GM12878 (cell line): ENCODE measurements at regions not wholly inside any gene's neighbourhood (a gene's known extent, or its start where the extent isn't known, plus 50 kb on each side); places are given as distances from the start of the nearest gene placed in this dataset.

Source experiments
- ATAC-seq: fragments of 200-7000 bp; cut with Tn5 transposase; 3 replicates; pipeline ENCODE4 v1.9.1; 2020; ENCODE audit warnings: mild to moderate bottlenecking, moderate library complexity
- BruUV-seq: library from RNA; stranded (reverse); fragments of 400-500 nt; replicated peaks from 2 replicates; lab custom pipeline; 2021; lab: Mats Ljungman, UMichigan
- CTCF ChIA-PET: fragments of 300-600 bp; sonication (Branson Sonifier 250); formaldehyde crosslinking; extraction: SDS; loops from one replicate; lab custom pipeline; 2021; ENCODE audit warnings: inconsistent platforms; lab: Yijun Ruan, JAX
- POLR2A ChIA-PET: fragments of 350-600 bp; formaldehyde crosslinking; extraction: SDS; loops from one replicate; lab custom pipeline; 2021; ENCODE audit warnings: inconsistent platforms; lab: Charles Lee
- RAD21 ChIA-PET: fragments of 300-600 bp; sonication (Branson Sonifier 250); formaldehyde crosslinking; loops from one replicate; lab custom pipeline; 2023; ENCODE audit warnings: antibody characterized with exemption; ENCODE audit not compliant: unreplicated experiment; lab: Charles Lee
- SMC1A ChIA-PET: fragments of 300-600 bp; sonication (Branson Sonifier 250); formaldehyde crosslinking; loops from one replicate; lab custom pipeline; 2023; ENCODE audit not compliant: unreplicated experiment, uncharacterized antibody; lab: Charles Lee
- DNase-seq: peaks from one replicate; pipeline ENCODE4 v3.0.0-alpha.2; 2011; ENCODE audit warnings: low read depth, low spot score
- FAIRE-seq: peaks from 3 replicates; lab custom pipeline; 2011; peaks lifted over from hg19 to GRCh38; lab: Jason Lieb, UNC
- H2AFZ ChIP-seq: 2 replicates; pipeline ENCODE4 v1.6.0; 2011; ENCODE audit warnings: low read depth, low read length, control low read depth; ENCODE audit not compliant: control insufficient read depth
- H3K27ac ChIP-seq: 2 replicates; pipeline ENCODE4 v1.5.1; 2011; ENCODE audit warnings: control low read depth; ENCODE audit not compliant: control insufficient read depth, insufficient read depth
- H3K27me3 ChIP-seq, 2 experiments: replicated peaks in 1 of 2; 2 replicates each; pipeline versions ENCODE4 v1.6.0 to v1.6.1; 2011; ENCODE audit warnings: low read length in 1 of 2; ENCODE audit not compliant: control insufficient read depth in 2 of 2, insufficient read depth in 2 of 2
- H3K36me3 ChIP-seq, 2 experiments: 2 replicates each; pipeline ENCODE4 v1.5.1; 2011; ENCODE audit warnings: low read length in 1 of 2; ENCODE audit not compliant: control insufficient read depth in 2 of 2, insufficient read depth in 2 of 2
- H3K4me1 ChIP-seq: 2 replicates; pipeline ENCODE4 v1.6.1; 2011; ENCODE audit warnings: mild to moderate bottlenecking, low read length, moderate library complexity, mixed read lengths; ENCODE audit not compliant: control insufficient read depth, insufficient read depth
- H3K4me2 ChIP-seq: 2 replicates; pipeline ENCODE4 v1.6.0; 2011; ENCODE audit warnings: control low read depth; ENCODE audit not compliant: control insufficient read depth, insufficient read depth
- H3K4me3 ChIP-seq: fragments of 200-600 bp; sonication (generic); 2 replicates; pipeline ENCODE4 v1.5.1; 2016
- H3K79me2 ChIP-seq: 2 replicates; pipeline ENCODE4 v1.6.0; 2011; ENCODE audit warnings: low read length; ENCODE audit not compliant: control insufficient read depth, insufficient read depth
- H3K9ac ChIP-seq: 2 replicates; pipeline ENCODE4 v1.8.0; 2011; ENCODE audit warnings: low read length, control low read depth, mixed read lengths; ENCODE audit not compliant: control insufficient read depth, insufficient read depth
- H3K9me3 ChIP-seq: replicated peaks from 3 replicates; pipeline ENCODE4 v1.5.1; 2011; ENCODE audit warnings: mild to moderate bottlenecking, low read length; ENCODE audit not compliant: control insufficient read depth, insufficient read depth
- H4K20me1 ChIP-seq: 2 replicates; pipeline ENCODE4 v1.6.0; 2011; ENCODE audit not compliant: control insufficient read depth, insufficient read depth
- ATF2 ChIP-seq: IDR thresholded peaks from 2 replicates; pipeline ENCODE4 v1.6.1; 2012; ENCODE audit warnings: low read length, inconsistent platforms
- BMI1 ChIP-seq: fragments of 450-650 bp; IDR thresholded peaks from 2 replicates; pipeline ENCODE4 v1.6.1; 2016; ENCODE audit warnings: mild to moderate bottlenecking, moderate library complexity, borderline replicate concordance
- EED ChIP-seq: sonication (generic); IDR thresholded peaks from 2 replicates; pipeline ENCODE4 v1.6.1; 2016; ENCODE audit warnings: antibody characterized with exemption, low read depth
- ETV6 ChIP-seq, 2 experiments: fragments of 450-650 bp in 1 of 2; IDR thresholded peaks in 1 of 2; conservative IDR thresholded peaks in 1 of 2; 2 replicates each; pipeline ENCODE4 v1.6.1; 2014; ENCODE audit warnings: antibody characterized with exemption in 1 of 2, borderline replicate concordance in 1 of 2, low read depth in 1 of 2, mild to moderate bottlenecking in 1 of 2, moderate library complexity in 1 of 2
- KAT2A ChIP-seq: conservative IDR thresholded peaks from 2 replicates; pipeline ENCODE4 v1.6.1; 2011; ENCODE audit warnings: low read depth, low read length; ENCODE audit not compliant: control insufficient read depth
- NFYA ChIP-seq: IDR thresholded peaks from 2 replicates; pipeline ENCODE4 v1.6.1; 2011; ENCODE audit warnings: low read depth, mild to moderate bottlenecking, low read length, improper control_type of control experiment, borderline replicate concordance
- NR2F1 ChIP-seq: fragments of 450-650 bp; conservative IDR thresholded peaks from 2 replicates; pipeline ENCODE4 v1.6.1; 2017; ENCODE audit warnings: mild to moderate bottlenecking
- PKNOX1 ChIP-seq: fragments of 450-650 bp; IDR thresholded peaks from 2 replicates; pipeline ENCODE4 v1.6.1; 2016; ENCODE audit warnings: mild to moderate bottlenecking
- REST ChIP-seq: IDR thresholded peaks from 2 replicates; pipeline ENCODE4 v1.6.1; 2012; ENCODE audit warnings: mild to moderate bottlenecking, low read depth, low read length
- SIX5 ChIP-seq: IDR thresholded peaks from 2 replicates; pipeline ENCODE4 v1.6.1; 2011; ENCODE audit warnings: mild to moderate bottlenecking, low read depth, low read length, moderate library complexity; ENCODE audit not compliant: severe bottlenecking
- SMC3 ChIP-seq: IDR thresholded peaks from 2 replicates; pipeline ENCODE4 v1.6.1; 2011; ENCODE audit warnings: low read length, improper control_type of control experiment, borderline replicate concordance
- STAT1 ChIP-seq: fragments of 450-650 bp; conservative IDR thresholded peaks from 2 replicates; pipeline ENCODE4 v1.6.1; 2014; ENCODE audit warnings: antibody characterized with exemption, mild to moderate bottlenecking
- ZBTB33 ChIP-seq: fragments of 450-650 bp; IDR thresholded peaks from 2 replicates; pipeline ENCODE4 v1.6.1; 2017; ENCODE audit warnings: mild to moderate bottlenecking
- WGBS: methylation state at CpG from one replicate; pipeline ENCODE4 v1.1.6; 2016; ENCODE audit warnings: low lambda C conversion rate; ENCODE audit not compliant: insufficient replicate concordance, insufficient coverage; ENCODE audit errors: missing lambda C conversion rate; 5-methylcytosine and 5-hydroxymethylcytosine counted together
- in situ Hi-C: fragments of 300-500 bp; cut with MboI; formaldehyde crosslinking; loops from 9 replicates; pipeline ENCODE4 v1.14.3; 2018; ENCODE audit warnings: mixed read lengths
- intact Hi-C: fragments of 100-400 bp; cut with micrococcal nuclease; formaldehyde crosslinking; loops from one replicate; pipeline ENCODE4 v1.14.2; 2022; ENCODE audit not compliant: unreplicated experiment

GRCh38 chr9:104980039-104980654, 52.2 kb upstream of the ABCA1 start (continued):
- no peak for TF ChIP-seq REST
- no peak for TF ChIP-seq STAT1
- TF ChIP-seq ZBTB33, result no peak

- Histone ChIP-seq H3K4me2 (no peak overlapping the region), H3K79me2 (no peaks in the 10 kb centered on the region), H2AFZ (no peak overlapping the region), H4K20me1 (no peaks in the 10 kb centered on the region), H3K4me1 (no peaks in the 10 kb centered on the region), H3K9ac (no peak overlapping the region), H3K36me3 (no peaks in the 10 kb centered on the region), H3K9me3 (no peaks in the 10 kb centered on the region), H3K27ac (no peak overlapping the region), H3K27me3 (no peaks in the 10 kb centered on the region; a peak in 1 of 4 replicates), H3K4me3 (no peak overlapping the region)
- ChIA-PET RAD21 (no interaction called here), POLR2A (no interaction called here), SMC1A (interaction anchor here (0.7 to 1.0 kb wide), 3 partner anchors 9 to 20 kb away, joined by 3 to 5 read pairs (median 4); no protein-coding TSS in a partner anchor), CTCF (interaction anchor here (0.9 to 1.6 kb wide), 2 partner anchors 16 to 118 kb away, joined by 4 to 7 read pairs; no protein-coding TSS in a partner anchor)
- no peak for DNase-seq
- no peak for ATAC-seq
- no TSS peak for BruUV-seq
- WGBS, result 34% methylated on average over 7 of the region's 8 CpGs
- no peak for FAIRE-seq
- in situ Hi-C loops, result no loop called here
- intact Hi-C loops, result no loop called here
- TF ChIP-seq ATF2, result no peak
- no peak for TF ChIP-seq NR2F1
- no peak for TF ChIP-seq NFYA
- TF ChIP-seq PKNOX1, result no peak
- TF ChIP-seq ETV6 (conservative IDR thresholded peaks at IDR 0.05 in 1 of 2, IDR thresholded peaks at IDR 0.05 in 1 of 2; ENCODE audit: borderline replicate concordance in 1 of 2, low read depth in 1 of 2), result no peak
- TF ChIP-seq SIX5, result no peak
- no peak for TF ChIP-seq BMI1
- TF ChIP-seq KAT2A, result no peak
- no peak for TF ChIP-seq EED
- no peak for TF ChIP-seq SMC3
Measured at GRCh38 chr9:104981543-104982129, 53.7 kb upstream of the ABCA1 start.
